ENCODE measurements at regions not wholly inside any gene's neighbourhood (a gene's known extent, or its start where the extent isn't known, plus 50 kb on each side); places are given as distances from the start of the nearest gene placed in this dataset.

GRCh38 chr10:104505521-104506042 lies 135.5 kb upstream of the SORCS3 start:
- no peak for DNase-seq (ENCODE audit: low read depth in 2 of 2)

DNA sequence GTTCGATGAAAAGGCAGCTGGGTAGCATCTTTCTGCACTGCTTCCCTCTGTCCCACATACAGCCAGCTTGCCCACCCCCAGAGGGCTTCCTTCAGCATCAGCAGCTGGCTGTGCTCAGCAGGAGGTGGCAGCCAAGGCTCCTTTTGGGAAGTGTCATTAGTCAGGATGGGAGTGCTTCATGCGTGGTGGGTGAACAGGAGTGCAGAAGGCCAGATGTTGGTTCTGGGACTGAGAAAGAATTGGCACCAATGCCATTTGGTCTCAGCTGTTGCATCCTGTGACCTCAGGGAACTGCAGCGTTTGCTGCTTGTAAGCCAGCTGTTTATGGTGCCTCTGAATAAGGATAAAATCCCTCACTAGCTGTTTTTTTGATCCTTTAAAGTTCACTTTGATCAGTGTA lies 131.1 kb upstream of the SORCS3 start:
- no peak for DNase-seq (ENCODE audit: low read depth in 2 of 2)

GRCh38 chr10:104510644-104511043 lies 130.4 kb upstream of the SORCS3 start:
- DNase-seq (ENCODE audit: low read depth in 2 of 2), result no peak

- no peak for DNase-seq (ENCODE audit: low read depth in 2 of 2)
These were observed 128.3 kb upstream of the SORCS3 start for GRCh38 chr10:104512800-104513199.

DNA sequence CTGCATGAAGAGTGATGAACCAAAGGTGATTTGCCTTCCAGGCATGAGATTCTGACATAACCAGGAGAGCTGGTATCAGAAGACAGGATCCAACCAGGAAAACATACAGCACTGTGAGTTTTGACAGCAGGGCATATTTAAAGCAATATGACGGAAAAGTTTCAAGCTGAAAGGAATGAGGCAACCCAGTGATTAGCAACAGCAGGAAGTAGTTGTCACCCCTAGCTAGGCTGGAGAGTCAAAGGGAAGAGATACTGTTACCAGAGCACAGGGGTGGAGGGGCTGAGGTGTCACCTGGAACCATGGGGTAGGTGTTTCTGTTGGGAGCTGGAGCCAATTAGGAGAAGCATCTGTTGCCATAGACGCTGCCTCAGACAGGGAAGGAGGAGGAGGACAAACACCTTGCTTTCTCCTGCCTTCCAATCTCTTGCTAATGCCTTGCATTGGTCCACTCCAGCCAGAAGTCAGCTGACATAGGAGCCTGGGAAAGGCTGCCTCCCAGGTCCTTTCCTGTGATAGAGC lies 125.4 kb upstream of the SORCS3 start:
- DNase-seq (ENCODE audit: low read depth in 2 of 2), result no peak

- DNase-seq (ENCODE audit: low read depth in 2 of 2), result no peak
These were observed 124.1 kb upstream of the SORCS3 start for GRCh38 chr10:104516986-104517385.

DNA sequence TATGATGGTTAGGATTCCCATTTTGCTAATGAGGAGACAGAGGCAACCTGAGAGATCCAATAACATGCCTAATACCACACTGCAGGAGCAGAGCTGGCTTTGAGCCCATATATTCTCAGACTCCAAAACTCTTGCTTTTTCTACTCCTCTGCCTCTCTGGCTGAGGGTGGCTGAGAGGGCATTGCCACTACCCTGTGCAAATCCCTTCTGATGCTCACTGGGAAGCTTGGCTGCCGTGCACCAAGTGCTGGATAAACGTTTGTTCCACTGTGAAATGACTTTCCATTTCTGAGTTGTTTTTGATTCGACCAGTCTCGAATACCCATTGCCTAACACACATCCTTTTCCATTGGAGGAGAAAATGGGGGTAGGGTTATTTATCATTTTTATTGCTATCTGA lies 123.1 kb upstream of the SORCS3 start:
- no peak for DNase-seq (ENCODE audit: low read depth in 2 of 2)

DNA sequence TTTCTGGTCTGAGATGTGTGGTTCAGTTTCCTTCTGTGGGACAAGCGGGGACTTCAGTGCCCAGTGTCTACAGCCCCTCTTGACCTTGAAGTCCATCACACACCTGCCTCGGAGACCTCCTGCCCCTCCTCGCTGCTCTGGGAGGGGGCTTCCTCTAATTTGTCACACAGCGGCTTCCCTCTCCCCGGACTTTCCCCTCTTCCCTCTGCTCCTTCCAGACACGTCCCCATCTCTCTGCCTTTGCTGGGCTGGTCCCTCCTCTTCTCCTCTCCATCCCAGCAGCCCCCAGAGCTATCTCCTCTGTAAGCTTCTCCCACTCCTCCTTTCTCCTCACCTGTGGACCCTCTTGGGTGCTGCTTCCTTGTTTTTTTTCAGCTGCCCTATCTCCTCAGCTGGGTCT lies 122.2 kb upstream of the SORCS3 start:
- no peak for DNase-seq (ENCODE audit: low read depth in 2 of 2)

DNA sequence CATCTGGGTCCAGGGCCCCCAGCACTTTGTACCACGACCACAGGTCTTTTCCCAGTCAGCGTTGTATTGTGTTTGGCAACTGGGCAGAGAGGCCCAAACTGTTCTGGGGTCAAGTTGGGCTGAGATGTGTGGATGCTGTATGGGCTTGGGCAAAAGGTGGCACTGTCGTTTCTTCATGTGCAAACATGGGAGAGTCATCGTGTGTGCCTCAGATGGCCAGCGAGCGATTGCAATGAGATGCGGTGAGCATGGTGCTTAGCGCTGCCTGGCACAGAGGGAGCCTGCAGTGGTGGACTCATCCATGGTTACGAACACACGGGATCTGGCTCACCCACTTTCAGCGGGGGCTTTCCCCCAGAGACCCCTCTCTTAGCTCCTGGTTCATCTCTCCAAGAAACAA lies 120.4 kb upstream of the SORCS3 start:
- no peak for DNase-seq (ENCODE audit: low read depth in 2 of 2)

- no peak for DNase-seq (ENCODE audit: low read depth in 2 of 2)
These were observed 119.0 kb upstream of the SORCS3 start for GRCh38 chr10:104521901-104522694.

GRCh38 chr10:104526188-104526587 lies 114.9 kb upstream of the SORCS3 start:
- no peak for DNase-seq (ENCODE audit: low read depth in 2 of 2)

GRCh38 chr10:104527013-104527412 lies 114.1 kb upstream of the SORCS3 start:
- no peak for DNase-seq (ENCODE audit: low read depth in 2 of 2)

DNA sequence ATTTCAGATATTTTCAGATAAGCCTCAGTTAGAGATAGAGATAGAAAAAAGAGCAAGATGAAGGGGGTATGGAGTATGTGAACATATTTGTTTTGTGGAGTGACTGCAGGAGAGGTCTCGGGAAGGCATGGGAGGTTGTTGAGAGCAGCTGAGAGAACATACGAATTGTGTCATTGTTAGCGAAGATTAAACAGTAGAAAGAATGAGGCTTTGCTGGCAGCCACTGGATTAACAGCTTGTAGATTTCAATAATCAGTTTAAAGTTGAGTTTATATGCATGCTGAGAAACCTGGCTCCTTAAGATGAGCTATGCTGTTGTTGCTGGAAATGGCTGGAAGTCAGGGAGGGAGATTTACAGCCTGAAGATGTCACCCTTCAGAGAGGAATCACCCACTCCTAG lies 100.9 kb upstream of the SORCS3 start:
- no peak for DNase-seq (ENCODE audit: low read depth in 2 of 2)

GRCh38 chr10:104541820-104542219 lies 99.3 kb upstream of the SORCS3 start:
- no peak for DNase-seq (ENCODE audit: low read depth in 2 of 2)

DNA sequence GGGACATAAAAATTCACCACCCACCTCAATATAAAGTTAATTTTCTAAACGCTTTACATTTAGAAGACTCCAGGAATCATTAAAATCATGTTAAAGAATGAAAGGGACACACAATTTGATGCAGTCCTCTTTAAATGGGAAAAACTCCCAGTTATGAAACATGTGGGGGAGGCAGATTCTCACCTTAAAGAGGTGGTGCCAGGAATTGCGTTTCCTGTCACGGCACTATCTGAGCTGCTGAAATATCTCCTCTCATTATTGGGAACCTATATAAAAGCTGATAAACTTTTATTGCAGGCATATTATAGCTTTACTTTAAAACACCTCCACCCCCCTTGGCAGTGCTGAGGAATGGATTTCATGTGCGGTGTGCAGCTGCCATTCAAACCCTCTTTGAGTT lies 94.8 kb upstream of the SORCS3 start:
- no peak for DNase-seq (ENCODE audit: low read depth in 2 of 2)

DNA sequence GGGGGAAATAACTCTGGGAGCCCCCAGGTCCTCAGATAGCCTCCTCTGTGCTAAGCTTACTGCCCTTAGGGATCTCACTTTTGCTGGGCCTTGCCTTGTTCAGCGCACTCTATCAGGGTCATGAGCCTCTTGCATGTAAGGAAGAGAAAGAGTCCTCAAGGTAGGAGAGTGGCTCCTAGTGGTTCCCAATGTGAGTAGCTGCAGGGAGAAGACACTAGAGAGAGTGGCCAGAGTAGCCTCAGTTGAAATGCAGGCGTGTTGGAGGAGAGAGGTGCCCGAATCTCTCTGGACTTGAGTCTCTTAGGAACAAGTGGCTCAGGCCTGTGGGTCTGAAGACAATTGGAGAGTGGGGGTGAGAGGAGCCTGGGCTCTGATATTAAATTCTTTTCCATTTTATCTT lies 94.3 kb upstream of the SORCS3 start:
- DNase-seq (ENCODE audit: low read depth in 2 of 2), result no peak

DNA sequence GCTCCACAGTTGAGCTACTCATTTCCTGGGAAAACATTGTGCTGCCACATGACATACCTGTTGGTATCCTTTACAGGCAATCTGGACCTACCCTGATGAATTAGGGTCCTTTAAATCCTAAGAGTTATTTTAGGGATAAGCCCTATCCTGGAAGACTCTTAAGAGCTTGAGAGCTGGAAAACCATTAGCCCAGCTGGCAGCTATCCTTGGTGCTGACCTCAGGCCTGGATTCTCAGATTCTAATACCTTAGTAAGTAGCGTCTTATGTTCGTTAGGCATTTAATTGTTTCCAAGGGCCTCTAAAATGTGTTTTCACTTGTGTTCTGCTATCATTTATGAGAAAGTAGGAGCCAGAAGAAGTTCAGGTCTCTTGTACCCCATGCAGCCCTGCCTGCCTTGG lies 93.0 kb upstream of the SORCS3 start:
- DNase-seq (ENCODE audit: low read depth in 2 of 2), result no peak

DNA sequence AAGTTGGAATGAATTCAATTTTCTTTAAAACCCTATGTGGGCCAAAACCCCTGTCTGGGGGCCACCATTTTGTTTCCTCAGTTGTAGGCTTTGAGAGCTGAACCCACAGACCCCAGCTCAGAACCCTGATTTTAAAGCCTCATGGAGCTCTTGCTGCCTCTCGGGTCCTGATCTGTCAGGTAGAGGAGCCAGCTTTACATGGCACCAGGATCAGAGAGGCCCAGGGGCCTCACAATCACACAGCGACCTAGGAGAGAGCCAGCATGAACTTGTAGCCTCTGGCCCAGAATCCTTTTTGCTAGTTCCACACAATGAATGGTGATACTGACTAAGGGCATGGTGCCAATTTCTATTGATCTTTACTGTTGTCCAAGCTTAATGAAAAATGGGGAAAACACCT lies 84.3 kb upstream of the SORCS3 start:
- DNase-seq (ENCODE audit: low read depth in 2 of 2), result no peak

DNA sequence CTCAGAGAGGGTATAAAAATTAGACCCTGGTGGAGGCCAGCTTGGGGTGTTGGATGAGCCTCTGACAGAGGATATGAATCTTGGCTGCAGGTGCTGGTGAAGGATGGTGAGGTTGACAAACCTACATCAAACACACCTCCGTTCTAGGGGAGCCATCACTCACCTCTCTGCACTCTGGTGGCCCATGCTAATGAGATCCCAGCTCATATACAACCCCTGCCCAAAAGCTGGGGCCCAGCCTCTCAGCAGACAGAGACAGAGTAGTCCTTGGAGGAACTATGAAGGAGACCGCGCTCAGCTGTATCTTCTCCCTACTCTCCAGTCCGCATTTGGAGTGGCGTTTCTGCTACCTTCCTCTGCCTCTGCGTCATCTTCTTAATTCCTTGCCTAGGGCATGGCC lies 83.1 kb upstream of the SORCS3 start:
- no peak for DNase-seq (ENCODE audit: low read depth in 2 of 2)

- no peak for DNase-seq (ENCODE audit: low read depth in 2 of 2)
These were observed 81.2 kb upstream of the SORCS3 start for GRCh38 chr10:104559935-104560334.

DNA sequence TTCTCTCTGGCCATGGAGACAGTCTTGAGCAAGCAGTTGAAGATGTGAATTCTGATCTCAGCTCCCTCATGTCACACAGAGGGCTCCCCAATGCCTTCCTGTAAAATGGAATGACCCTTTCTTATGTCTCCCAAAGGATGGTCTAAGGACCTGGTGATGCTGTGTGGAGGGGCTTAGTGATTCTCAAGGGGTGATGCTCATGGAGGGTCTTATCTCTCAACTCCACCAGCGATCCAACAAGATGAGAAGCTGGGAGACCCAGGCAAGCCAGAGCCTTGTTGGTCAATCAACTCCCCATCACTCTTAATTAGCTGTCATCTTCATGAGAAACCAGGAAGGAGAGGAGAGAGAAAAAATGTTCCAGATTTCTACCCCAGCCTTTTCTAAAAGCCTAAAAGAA lies 78.0 kb upstream of the SORCS3 start:
- DNase-seq (ENCODE audit: low read depth in 2 of 2), result no peak

DNA sequence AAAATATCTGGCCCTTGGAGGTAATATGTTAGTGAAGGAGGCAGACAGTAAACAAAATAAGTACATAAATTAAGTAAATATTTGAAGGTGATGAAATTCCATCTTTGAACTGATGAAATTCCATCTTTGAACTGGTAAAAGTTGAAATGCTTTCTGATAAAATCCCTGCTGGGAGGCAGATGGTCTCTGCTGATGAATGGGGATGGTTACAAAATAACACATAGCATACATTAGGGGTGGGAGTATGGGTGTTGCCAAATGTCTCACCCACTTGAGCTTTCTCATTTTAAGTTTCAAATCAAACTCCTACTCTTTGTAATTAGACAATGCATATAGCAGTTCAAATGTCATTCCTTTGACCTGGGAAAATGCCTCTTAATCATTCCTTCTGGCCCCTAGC lies 77.5 kb upstream of the SORCS3 start:
- DNase-seq (ENCODE audit: low read depth in 2 of 2), result no peak

DNA sequence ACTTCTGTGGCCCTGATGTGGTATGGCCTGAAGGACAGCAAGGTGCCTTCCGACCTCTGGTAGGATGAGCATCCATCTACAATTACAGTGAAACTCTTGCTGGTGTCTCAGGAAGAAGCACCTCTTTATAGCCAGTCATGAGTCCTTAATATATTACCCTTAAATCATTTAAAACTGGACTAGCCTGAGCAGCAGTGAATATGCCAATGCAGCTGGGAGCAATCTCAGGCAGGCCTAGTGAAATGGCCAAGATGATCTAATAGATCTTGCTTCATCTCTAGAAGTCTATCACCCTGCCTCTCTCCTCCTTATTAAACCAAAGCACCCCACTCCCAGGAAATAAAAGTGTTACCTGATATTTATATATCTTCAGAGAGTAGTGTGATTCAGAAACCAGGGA lies 66.7 kb upstream of the SORCS3 start:
- DNase-seq (ENCODE audit: low read depth in 2 of 2), result no peak

- DNase-seq (ENCODE audit: low read depth in 2 of 2), result no peak
These were observed 66.3 kb upstream of the SORCS3 start for GRCh38 chr10:104574838-104575237.
